Neuronal stem cell (in vitro differentiated cells): ENCODE measurements at regions not wholly inside any gene's neighbourhood (a gene's known extent, or its start where the extent isn't known, plus 50 kb on each side); places are given as distances from the start of the nearest gene placed in this dataset.

Source experiments
- DNase-seq: peaks from one replicate; pipeline ENCODE4 v3.0.0-alpha.2; 2013; ENCODE audit warnings: low spot score
- H2AFZ ChIP-seq: one replicate; pipeline ENCODE4 v1.6.1; 2013; ENCODE audit warnings: mild to moderate bottlenecking, low read length, inconsistent platforms
- H2AK5ac ChIP-seq: 2 replicates; pipeline ENCODE4 v1.6.1; 2013; ENCODE audit warnings: low read depth, mild to moderate bottlenecking, inconsistent platforms, low read length, moderate library complexity, mixed read lengths
- H2BK120ac ChIP-seq: 2 replicates; pipeline ENCODE4 v1.6.1; 2013; ENCODE audit warnings: low read depth, mild to moderate bottlenecking, inconsistent platforms, low read length, moderate library complexity, mixed read lengths
- H2BK12ac ChIP-seq: one replicate; pipeline ENCODE4 v1.6.1; 2013; ENCODE audit warnings: low read length, inconsistent platforms
- H2BK15ac ChIP-seq: 2 replicates; pipeline ENCODE4 v1.6.1; 2013; ENCODE audit warnings: mild to moderate bottlenecking, low read length, inconsistent platforms, mixed read lengths
- H2BK5ac ChIP-seq: one replicate; pipeline ENCODE4 v1.6.1; 2013; ENCODE audit warnings: inconsistent platforms, mild to moderate bottlenecking, low read length, moderate library complexity
- H3K14ac ChIP-seq: one replicate; pipeline ENCODE4 v1.6.1; 2013; ENCODE audit warnings: low read length, inconsistent platforms
- H3K18ac ChIP-seq: 2 replicates; pipeline ENCODE4 v1.6.1; 2013; ENCODE audit warnings: low read length, inconsistent platforms
- H3K23ac ChIP-seq: 2 replicates; pipeline ENCODE4 v1.6.1; 2013; ENCODE audit warnings: low read depth, mild to moderate bottlenecking, mixed read lengths, low read length, inconsistent platforms; ENCODE audit not compliant: poor library complexity
- H3K27ac ChIP-seq: replicated peaks from 3 replicates; pipeline ENCODE4 v1.5.1; 2013; ENCODE audit warnings: low read length, inconsistent platforms
- H3K27me3 ChIP-seq, 3 experiments: 2 replicates each; pipeline ENCODE4 v1.6.1; 2013; ENCODE audit warnings: low read length in 3 of 3, mild to moderate bottlenecking in 2 of 3, inconsistent platforms in 1 of 3, low read depth in 1 of 3, mixed read lengths in 1 of 3, moderate library complexity in 1 of 3; ENCODE audit not compliant: control insufficient read depth in 3 of 3, insufficient read depth in 3 of 3
- H3K36me3 ChIP-seq, 2 donors: replicated peaks in 1 of 2; 2 replicates each; pipeline ENCODE4 v1.6.1; 2013; ENCODE audit warnings: low read length in 2 of 2; ENCODE audit not compliant: control insufficient read depth in 2 of 2, insufficient read depth in 2 of 2
- H3K4ac ChIP-seq: 2 replicates; pipeline ENCODE4 v1.6.1; 2013; ENCODE audit warnings: inconsistent platforms, mild to moderate bottlenecking, low read length, moderate library complexity
- H3K4me1 ChIP-seq, 2 donors: 1 replicate in 1 of 2; 2 replicates in 1 of 2; pipeline ENCODE4 v1.6.1; 2013; ENCODE audit warnings: low read length in 2 of 2, low read depth in 1 of 2; ENCODE audit not compliant: control insufficient read depth in 2 of 2, insufficient read depth in 1 of 2
- H3K4me2 ChIP-seq: one replicate; pipeline ENCODE4 v1.6.1; 2013; ENCODE audit warnings: mild to moderate bottlenecking, low read length, inconsistent platforms; ENCODE audit not compliant: insufficient read depth, poor library complexity, severe bottlenecking
- H3K4me3 ChIP-seq, 2 donors: 2 replicates each; pipeline ENCODE4 v1.5.1; 2013; ENCODE audit warnings: low read length in 2 of 2, mild to moderate bottlenecking in 2 of 2, inconsistent platforms in 1 of 2, moderate library complexity in 1 of 2
- H3K79me1 ChIP-seq: one replicate; pipeline ENCODE4 v1.6.1; 2013; ENCODE audit warnings: low read depth, mild to moderate bottlenecking, inconsistent platforms, low read length, moderate library complexity
- H3K9ac ChIP-seq: one replicate; pipeline ENCODE4 v1.6.1; 2013; ENCODE audit warnings: mild to moderate bottlenecking, low read depth, low read length, inconsistent platforms; ENCODE audit not compliant: poor library complexity
- H3K9me3 ChIP-seq, 2 donors: replicated peaks in 1 of 2; 2 replicates each; pipeline versions ENCODE3 to v1.6.1; 2013; ENCODE audit warnings: low read length in 2 of 2, mild to moderate bottlenecking in 2 of 2, inconsistent platforms in 1 of 2, low read depth in 1 of 2, mixed read lengths in 1 of 2, moderate library complexity in 1 of 2; ENCODE audit not compliant: control insufficient read depth in 2 of 2, insufficient read depth in 1 of 2
- H4K8ac ChIP-seq: one replicate; pipeline ENCODE4 v1.6.1; 2013; ENCODE audit warnings: low read depth, mild to moderate bottlenecking, inconsistent platforms, low read length, moderate library complexity
- H4K91ac ChIP-seq: one replicate; pipeline ENCODE4 v1.6.1; 2013; ENCODE audit warnings: low read length, low read depth, mild to moderate bottlenecking, inconsistent platforms; ENCODE audit not compliant: poor library complexity
- WGBS, 2 donors: extraction: QIAGEN DNeasy Blood & Tissue Kit; methylation state at CpG; one replicate each; pipeline ENCODE4 v1.1.7; 2013; ENCODE audit warnings: missing lambda C conversion rate in 2 of 2, mixed read lengths in 1 of 2; ENCODE audit not compliant: insufficient read length in 2 of 2, insufficient replicate concordance in 1 of 2; ENCODE audit errors: extremely low coverage in 2 of 2; 5-methylcytosine and 5-hydroxymethylcytosine counted together

GRCh38 chr5:40432836-40433235 lies 246.9 kb upstream of the PTGER4 start:
- WGBS, 2 donors: no CpG with 5 or more reads among the region's 1 CpG
- Histone ChIP-seq H3K27me3 (no peaks in the 10 kb centered on the region), H2BK15ac (no peak overlapping the region), H4K91ac (no peak overlapping the region), H3K9ac (no peak overlapping the region), H3K18ac (no peak overlapping the region), H3K4ac (no peak overlapping the region), H3K4me1 (no peaks in the 10 kb centered on the region), H3K14ac (no peak overlapping the region), H3K36me3 (no peaks in the 10 kb centered on the region), H2BK5ac (no peak overlapping the region), H3K4me2 (peak overlapping the region; percentile 14), H3K9me3 (no peaks in the 10 kb centered on the region), H2AK5ac (no peak overlapping the region), H2BK12ac (no peak overlapping the region), H2AFZ (no peak overlapping the region), H2BK120ac (no peak overlapping the region), H3K79me1 (no peaks in the 10 kb centered on the region), H3K27ac (no peak overlapping the region), H3K23ac (no peak overlapping the region), H3K4me3 (no peak overlapping the region), H4K8ac (no peak overlapping the region)
- no peak for DNase-seq

- Histone ChIP-seq H3K4me2 (no peak overlapping the region), H4K8ac (no peak overlapping the region), H2BK15ac (no peak overlapping the region), H2BK12ac (no peak overlapping the region), H3K4me1 (no peaks in the 10 kb centered on the region), H2BK120ac (no peak overlapping the region), H3K4me3 (no peak overlapping the region), H3K79me1 (no peaks in the 10 kb centered on the region), H2AFZ (no peak overlapping the region), H3K23ac (no peak overlapping the region), H2AK5ac (no peak overlapping the region), H3K9me3 (no peaks in the 10 kb centered on the region), H3K36me3 (no peaks in the 10 kb centered on the region), H3K18ac (no peak overlapping the region), H4K91ac (no peak overlapping the region), H3K14ac (no peak overlapping the region), H3K9ac (no peak overlapping the region), H2BK5ac (no peak overlapping the region), H3K27me3 (no peaks in the 10 kb centered on the region), H3K27ac (no peak overlapping the region), H3K4ac (no peak overlapping the region)
- no CpG with 5 or more reads among the region's 1 CpG for WGBS, 2 donors
- DNase-seq: no peak
These were observed 248.0 kb upstream of the PTGER4 start for GRCh38 chr5:40431734-40432133.

- Histone ChIP-seq H3K4ac (no peak overlapping the region), H2BK5ac (no peak overlapping the region), H2BK15ac (no peak overlapping the region)
These were observed 249.5 kb upstream of the PTGER4 start for GRCh38 chr5:40430101-40430710.

GRCh38 chr5:40429258-40430100 lies 250.2 kb upstream of the PTGER4 start:
- no peak for DNase-seq
- H3K27me3 ChIP-seq: no peaks in the 10 kb centered on the region
- WGBS, 2 donors: no CpG with 5 or more reads among the region's 2 CpGs
- H3K9me3 ChIP-seq: no peaks in the 10 kb centered on the region
- no peak overlapping the region for H3K9ac ChIP-seq
- no peaks in the 10 kb centered on the region for H3K36me3 ChIP-seq
- H3K4ac ChIP-seq: no peak overlapping the region
- H3K4me1 ChIP-seq: no peaks in the 10 kb centered on the region
- no peak overlapping the region for H3K27ac ChIP-seq
- H3K23ac ChIP-seq: no peak overlapping the region
- H3K79me1 ChIP-seq: no peaks in the 10 kb centered on the region
- no peak overlapping the region for H2AFZ ChIP-seq
- no peak overlapping the region for H2BK15ac ChIP-seq
- no peak overlapping the region for H3K18ac ChIP-seq
- H4K91ac ChIP-seq: no peak overlapping the region
- no peak overlapping the region for H2BK12ac ChIP-seq
- no peak overlapping the region for H3K4me2 ChIP-seq
- no peak overlapping the region for H3K14ac ChIP-seq
- no peak overlapping the region for H2BK5ac ChIP-seq
- no peak overlapping the region for H2BK120ac ChIP-seq
- H2AK5ac ChIP-seq: no peak overlapping the region
- no peak overlapping the region for H3K4me3 ChIP-seq
- no peak overlapping the region for H4K8ac ChIP-seq

More at GRCh38 chr5:40430101-40430710, 249.5 kb upstream of the PTGER4 start:
- H3K9me3 ChIP-seq: no peaks in the 10 kb centered on the region
- no peak overlapping the region for H3K18ac ChIP-seq
- no peak overlapping the region for H2AFZ ChIP-seq
- WGBS, 2 donors: no CpG with 5 or more reads among the region's 3 CpGs
- H3K9ac ChIP-seq: no peak overlapping the region
- no peak overlapping the region for H3K23ac ChIP-seq
- H3K79me1 ChIP-seq: no peaks in the 10 kb centered on the region
- H3K4me1 ChIP-seq: no peaks in the 10 kb centered on the region
- no peak overlapping the region for H4K8ac ChIP-seq
- no peak overlapping the region for H2BK120ac ChIP-seq
- no peak overlapping the region for H3K14ac ChIP-seq
- no peak overlapping the region for H3K27ac ChIP-seq
- H3K4me2 ChIP-seq: no peak overlapping the region
- H4K91ac ChIP-seq: no peak overlapping the region
- no peaks in the 10 kb centered on the region for H3K27me3 ChIP-seq
- DNase-seq: no peak
- no peak overlapping the region for H3K4me3 ChIP-seq
- H3K36me3 ChIP-seq: no peaks in the 10 kb centered on the region
- H2AK5ac ChIP-seq: no peak overlapping the region
- H2BK12ac ChIP-seq: no peak overlapping the region
